ENCODE measurements at regions not wholly inside any gene's neighbourhood (a gene's known extent, or its start where the extent isn't known, plus 50 kb on each side); places are given as distances from the start of the nearest gene placed in this dataset.

- H3K4me3 ChIP-seq (replicated peaks; ENCODE audit: low read depth, low read length): no peak overlapping the region
- no peak for TF ChIP-seq CTCF (IDR thresholded peaks at IDR 0.05; ENCODE audit: insufficient read depth, low read length, poor library complexity, severe bottlenecking)
- DNase-seq (ENCODE audit: extremely low read depth, insufficient read length): no peak
- H3K36me3 ChIP-seq (ENCODE audit: control insufficient read depth, insufficient read depth, low read length): no peaks in the 10 kb centered on the region
- H3K27me3 ChIP-seq (replicated peaks; ENCODE audit: control insufficient read depth, insufficient read depth, low read length): no peaks in the 10 kb centered on the region
Observed at GRCh38 chr13:79691826-79692225, 210.9 kb downstream of the NDFIP2 start.

DNA sequence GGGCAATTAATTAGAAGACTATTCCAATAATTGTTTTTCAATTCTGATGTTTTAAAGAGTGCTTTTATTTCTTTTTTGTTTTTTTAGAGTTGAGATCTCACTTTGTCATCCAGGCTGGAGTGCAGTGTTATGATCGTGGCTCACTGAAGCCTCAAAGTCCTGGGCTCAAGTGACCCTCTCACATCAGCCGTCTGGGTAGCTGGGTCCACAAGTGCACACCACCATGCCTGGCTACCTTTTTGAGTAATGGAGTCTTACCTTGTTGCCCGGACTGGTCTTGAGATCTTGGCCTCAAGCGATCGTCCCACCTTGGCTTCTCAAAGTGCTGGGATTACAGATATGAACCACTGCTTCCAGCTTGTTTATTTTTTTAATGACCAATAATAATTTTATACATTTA lies 207.8 kb downstream of the NDFIP2 start:
- TF ChIP-seq CTCF (IDR thresholded peaks at IDR 0.05; ENCODE audit: insufficient read depth, low read length, poor library complexity, severe bottlenecking): no peak
- Histone ChIP-seq H3K4me3 (replicated peaks; ENCODE audit: low read depth, low read length) (no peak overlapping the region), H3K27me3 (replicated peaks; ENCODE audit: control insufficient read depth, insufficient read depth, low read length) (no peaks in the 10 kb centered on the region), H3K36me3 (ENCODE audit: control insufficient read depth, insufficient read depth, low read length) (no peaks in the 10 kb centered on the region)
- no peak for DNase-seq (ENCODE audit: extremely low read depth, insufficient read length)

- no peaks in the 10 kb centered on the region for H3K27me3 ChIP-seq (replicated peaks; ENCODE audit: control insufficient read depth, insufficient read depth, low read length)
- H3K4me3 ChIP-seq (replicated peaks; ENCODE audit: low read depth, low read length): no peak overlapping the region
- DNase-seq (ENCODE audit: extremely low read depth, insufficient read length): no peak
- no peaks in the 10 kb centered on the region for H3K36me3 ChIP-seq (ENCODE audit: control insufficient read depth, insufficient read depth, low read length)
- no peak for TF ChIP-seq CTCF (IDR thresholded peaks at IDR 0.05; ENCODE audit: insufficient read depth, low read length, poor library complexity, severe bottlenecking)
Observed at GRCh38 chr13:79686441-79686840, 205.5 kb downstream of the NDFIP2 start.

DNA sequence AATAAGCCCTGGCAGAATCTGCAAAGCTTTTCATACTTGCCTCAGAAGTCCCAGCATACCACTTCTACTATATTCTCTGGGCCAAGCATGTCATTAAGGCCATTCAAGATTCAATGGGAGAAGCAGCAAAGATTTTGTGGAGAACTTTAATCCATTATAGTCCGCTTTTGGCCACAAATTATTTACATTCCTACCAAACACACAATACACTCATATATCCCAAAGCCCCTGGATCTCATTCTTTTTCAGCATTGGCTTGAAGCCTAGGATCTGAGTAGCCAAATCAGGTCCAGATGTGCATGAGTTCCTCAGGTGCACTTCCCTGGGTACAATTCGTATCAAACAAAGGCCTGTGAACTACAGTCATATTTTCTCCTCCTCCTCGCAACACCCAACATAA lies 203.4 kb downstream of the NDFIP2 start:
- no peak for DNase-seq (ENCODE audit: extremely low read depth, insufficient read length)
- H3K36me3 ChIP-seq (ENCODE audit: control insufficient read depth, insufficient read depth, low read length): no peaks in the 10 kb centered on the region
- no peaks in the 10 kb centered on the region for H3K27me3 ChIP-seq (replicated peaks; ENCODE audit: control insufficient read depth, insufficient read depth, low read length)
- no peak overlapping the region for H3K4me3 ChIP-seq (replicated peaks; ENCODE audit: low read depth, low read length)
- TF ChIP-seq CTCF (IDR thresholded peaks at IDR 0.05; ENCODE audit: insufficient read depth, low read length, poor library complexity, severe bottlenecking): no peak

DNA sequence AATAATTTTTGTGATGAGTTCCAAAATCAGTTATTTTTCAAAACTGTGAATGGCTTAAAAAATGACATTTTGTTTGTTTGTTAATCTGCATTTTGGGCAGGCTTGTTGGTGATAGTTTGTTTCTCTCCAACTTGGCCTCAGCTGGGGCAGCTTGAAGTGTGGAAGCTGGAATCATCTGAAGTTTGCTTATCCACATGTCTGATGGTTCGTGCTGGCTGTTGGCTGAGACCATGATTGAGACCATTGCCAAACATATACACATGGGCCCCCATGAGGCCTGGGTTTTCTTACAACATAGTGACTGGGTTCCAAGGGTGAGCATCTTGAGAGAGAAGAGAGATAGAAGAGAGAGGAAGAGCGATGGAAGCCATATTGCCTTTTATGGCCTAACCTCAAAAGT lies 201.2 kb downstream of the NDFIP2 start:
- no peaks in the 10 kb centered on the region for H3K27me3 ChIP-seq (replicated peaks; ENCODE audit: control insufficient read depth, insufficient read depth, low read length)
- no peak for TF ChIP-seq CTCF (IDR thresholded peaks at IDR 0.05; ENCODE audit: insufficient read depth, low read length, poor library complexity, severe bottlenecking)
- H3K36me3 ChIP-seq (ENCODE audit: control insufficient read depth, insufficient read depth, low read length): no peaks in the 10 kb centered on the region
- H3K4me3 ChIP-seq (replicated peaks; ENCODE audit: low read depth, low read length): no peak overlapping the region
- no peak for DNase-seq (ENCODE audit: extremely low read depth, insufficient read length)

DNA sequence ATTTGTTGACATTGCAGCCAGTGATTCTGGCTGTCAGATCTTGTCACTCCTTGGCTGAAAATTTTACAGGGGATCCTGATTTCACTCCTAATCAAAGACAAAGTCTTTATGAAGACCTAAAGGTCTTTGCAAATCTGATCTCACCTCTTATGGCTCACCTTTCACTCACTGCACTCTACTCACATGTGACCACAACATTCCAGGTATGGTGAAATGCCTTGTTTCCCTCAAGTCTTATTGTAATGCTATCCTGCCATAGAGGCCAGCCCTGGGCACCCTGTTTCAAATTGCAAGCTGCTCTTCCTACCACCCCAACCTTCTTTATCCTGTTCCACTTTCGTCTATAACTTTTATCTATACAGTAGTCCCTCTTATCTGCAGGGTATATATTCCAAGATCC lies 200.1 kb downstream of the NDFIP2 start:
- H3K36me3 ChIP-seq (ENCODE audit: control insufficient read depth, insufficient read depth, low read length): no peaks in the 10 kb centered on the region
- no peak for DNase-seq (ENCODE audit: extremely low read depth, insufficient read length)
- TF ChIP-seq CTCF (IDR thresholded peaks at IDR 0.05; ENCODE audit: insufficient read depth, low read length, poor library complexity, severe bottlenecking): no peak
- H3K4me3 ChIP-seq (replicated peaks; ENCODE audit: low read depth, low read length): no peak overlapping the region
- no peaks in the 10 kb centered on the region for H3K27me3 ChIP-seq (replicated peaks; ENCODE audit: control insufficient read depth, insufficient read depth, low read length)
